GM19397 (cell line): ENCODE measurements at regions not wholly inside any gene's neighbourhood (a gene's known extent, or its start where the extent isn't known, plus 50 kb on each side); places are given as distances from the start of the nearest gene placed in this dataset.
"Not testable (repeated sequence)": the region's sequence is repeated elsewhere in the genome, so short reads cannot be mapped to it uniquely, and the experiment has no call there.

Experiments
- ATAC-seq: cut with Tn5 transposase; IDR thresholded peaks from one replicate; pipeline ENCODE4 v1.9.1; 2021; ENCODE audit warnings: mild to moderate bottlenecking, moderate library complexity; ENCODE audit not compliant: unreplicated experiment

GRCh38 chr5:62240494-62240893, 65.5 kb upstream of the KIF2A start:
- not testable (repeated sequence) for ATAC-seq

- ATAC-seq = not testable (repeated sequence)
Observed at GRCh38 chr5:62242000-62242399, 64.0 kb upstream of the KIF2A start.

GRCh38 chr5:62243046-62243445, 63.0 kb upstream of the KIF2A start:
- ATAC-seq = not testable (repeated sequence)

- ATAC-seq = not testable (repeated sequence)
Observed at GRCh38 chr5:62248192-62248591, 57.8 kb upstream of the KIF2A start.

- not testable (repeated sequence) for ATAC-seq
Observed at GRCh38 chr5:62250085-62250484, 55.9 kb upstream of the KIF2A start.

- not testable (repeated sequence) for ATAC-seq
Observed at GRCh38 chr5:62250919-62251318, 55.1 kb upstream of the KIF2A start.

GRCh38 chr5:62252519-62252918, 53.5 kb upstream of the KIF2A start:
- ATAC-seq = not testable (repeated sequence)

GRCh38 chr5:62255551-62255950, 50.5 kb upstream of the KIF2A start:
- not testable (repeated sequence) for ATAC-seq

GRCh38 chr5:62256161-62257019, 49.6 kb upstream of the KIF2A start:
- peak; percentile 68 for ATAC-seq
